ENCODE measurements at regions not wholly inside any gene's neighbourhood (a gene's known extent, or its start where the extent isn't known, plus 50 kb on each side); places are given as distances from the start of the nearest gene placed in this dataset.

- H3K4me3 ChIP-seq (ENCODE audit: low read length) = no peak overlapping the region
- H3K36me3 ChIP-seq (replicated peaks; ENCODE audit: insufficient read depth, low read length) = no peaks in the 10 kb centered on the region
- no peaks in the 10 kb centered on the region for H3K27me3 ChIP-seq (replicated peaks; ENCODE audit: insufficient read depth, low read length)
- H4K20me1 ChIP-seq (ENCODE audit: insufficient read depth, low read length) = no peaks in the 10 kb centered on the region
- H3K4me2 ChIP-seq (ENCODE audit: low read depth, low read length) = no peak overlapping the region
- no peak for DNase-seq
- no peak overlapping the region for H2AFZ ChIP-seq (ENCODE audit: low read length)
- no peaks in the 10 kb centered on the region for H3K9me2 ChIP-seq (replicated peaks; ENCODE audit: insufficient read depth, low read length)
- peaks cover 16% of the 10 kb centered on the region for H3F3A ChIP-seq (ENCODE audit: insufficient read depth, low read length)
- H3K79me2 ChIP-seq (ENCODE audit: low read length) = no peaks in the 10 kb centered on the region
- H3K9me3 ChIP-seq (replicated peaks; ENCODE audit: insufficient read depth, low read length) = no peaks in the 10 kb centered on the region
- H3K9ac ChIP-seq (ENCODE audit: low read length) = no peak overlapping the region
- H3K4me1 ChIP-seq (ENCODE audit: low read length) = peaks cover 34% of the 10 kb centered on the region
- H3K27ac ChIP-seq (ENCODE audit: low read length) = no peak overlapping the region
- TF ChIP-seq CTCF (IDR thresholded peaks at IDR 0.05; ENCODE audit: low read length) (no peak), EZH2 (optimal IDR thresholded peaks at IDR 0.05; ENCODE audit: low read depth, low read length) (no peak), EZH2phosphoT487 (IDR thresholded peaks at IDR 0.05; ENCODE audit: low read length) (no peak)
Measured at GRCh38 chr7:22669692-22670421, 57.1 kb upstream of the IL6 start.

- TF ChIP-seq CTCF (IDR thresholded peaks at IDR 0.05; ENCODE audit: low read length) = no peak
- TF ChIP-seq EZH2phosphoT487 (IDR thresholded peaks at IDR 0.05; ENCODE audit: low read length) = no peak
- H3K4me1 ChIP-seq (ENCODE audit: low read length) = peaks cover 30% of the 10 kb centered on the region
- no peak overlapping the region for H3K9ac ChIP-seq (ENCODE audit: low read length)
- no peaks in the 10 kb centered on the region for H3K9me3 ChIP-seq (replicated peaks; ENCODE audit: insufficient read depth, low read length)
- no peaks in the 10 kb centered on the region for H3K9me2 ChIP-seq (replicated peaks; ENCODE audit: insufficient read depth, low read length)
- H3K4me3 ChIP-seq (ENCODE audit: low read length) = no peak overlapping the region
- H3K27ac ChIP-seq (ENCODE audit: low read length) = no peak overlapping the region
- no peaks in the 10 kb centered on the region for H3K27me3 ChIP-seq (replicated peaks; ENCODE audit: insufficient read depth, low read length)
- no peaks in the 10 kb centered on the region for H4K20me1 ChIP-seq (ENCODE audit: insufficient read depth, low read length)
- H3K79me2 ChIP-seq (ENCODE audit: low read length) = no peaks in the 10 kb centered on the region
- H3K36me3 ChIP-seq (replicated peaks; ENCODE audit: insufficient read depth, low read length) = no peaks in the 10 kb centered on the region
- no peak overlapping the region for H3K4me2 ChIP-seq (ENCODE audit: low read depth, low read length)
- peaks cover 16% of the 10 kb centered on the region for H3F3A ChIP-seq (ENCODE audit: insufficient read depth, low read length)
- DNase-seq = no peak
- H2AFZ ChIP-seq (ENCODE audit: low read length) = no peak overlapping the region
Measured at GRCh38 chr7:22668971-22669401, 58.0 kb upstream of the IL6 start.

- no peak overlapping the region for H3K4me3 ChIP-seq (ENCODE audit: low read length)
- peaks cover 6% of the 10 kb centered on the region for H3F3A ChIP-seq (ENCODE audit: insufficient read depth, low read length)
- no peak overlapping the region for H3K27ac ChIP-seq (ENCODE audit: low read length)
- TF ChIP-seq EZH2phosphoT487 (IDR thresholded peaks at IDR 0.05; ENCODE audit: low read length) (no peak), CTCF (IDR thresholded peaks at IDR 0.05; ENCODE audit: low read length) (no peak), EZH2 (optimal IDR thresholded peaks at IDR 0.05; ENCODE audit: low read depth, low read length) (no peak)
- H3K4me2 ChIP-seq (ENCODE audit: low read depth, low read length) = no peak overlapping the region
- no peaks in the 10 kb centered on the region for H3K9me2 ChIP-seq (replicated peaks; ENCODE audit: insufficient read depth, low read length)
- no peaks in the 10 kb centered on the region for H3K27me3 ChIP-seq (replicated peaks; ENCODE audit: insufficient read depth, low read length)
- no peaks in the 10 kb centered on the region for H3K36me3 ChIP-seq (replicated peaks; ENCODE audit: insufficient read depth, low read length)
- H3K4me1 ChIP-seq (ENCODE audit: low read length) = peaks cover 26% of the 10 kb centered on the region
- DNase-seq = no peak
- no peak overlapping the region for H2AFZ ChIP-seq (ENCODE audit: low read length)
- no peaks in the 10 kb centered on the region for H3K79me2 ChIP-seq (ENCODE audit: low read length)
- no peaks in the 10 kb centered on the region for H3K9me3 ChIP-seq (replicated peaks; ENCODE audit: insufficient read depth, low read length)
- no peak overlapping the region for H3K9ac ChIP-seq (ENCODE audit: low read length)
- no peaks in the 10 kb centered on the region for H4K20me1 ChIP-seq (ENCODE audit: insufficient read depth, low read length)
Measured at GRCh38 chr7:22667562-22668239, 59.3 kb upstream of the IL6 start.

Measured in MM.1S (cell line).